ENCODE measurements at regions not wholly inside any gene's neighbourhood (a gene's known extent, or its start where the extent isn't known, plus 50 kb on each side); places are given as distances from the start of the nearest gene placed in this dataset.

GRCh38 chr3:10762611-10763247, 53.3 kb upstream of the SLC6A11 start:
- DNase-seq (ENCODE audit: low read depth in 2 of 2): no peak

GRCh38 chr3:10763248-10763620, 52.8 kb upstream of the SLC6A11 start:
- DNase-seq (ENCODE audit: low read depth in 2 of 2): no peak

GRCh38 chr3:10763817-10764258, 52.2 kb upstream of the SLC6A11 start:
- no peak for DNase-seq (ENCODE audit: low read depth in 2 of 2)

- DNase-seq (ENCODE audit: low read depth in 2 of 2): no peak
These were observed 51.6 kb upstream of the SLC6A11 start for GRCh38 chr3:10764259-10765051.

- DNase-seq (ENCODE audit: low read depth in 2 of 2): no peak
These were observed 49.9 kb upstream of the SLC6A11 start for GRCh38 chr3:10766049-10766705.

Measured in stimulated activated CD8-positive, alpha-beta memory T cell treated with anti-CD3 and anti-CD28 coated beads, Interleukin-7, amount 100 ng/mL, for 4 hours (primary cell).